H1 (cell line): ENCODE measurements at regions not wholly inside any gene's neighbourhood (a gene's known extent, or its start where the extent isn't known, plus 50 kb on each side); places are given as distances from the start of the nearest gene placed in this dataset.

Source experiments
- ATF3 ChIP-seq: IDR thresholded peaks from 2 replicates; pipeline ENCODE4 v1.6.1; 2011; ENCODE audit warnings: low read depth, mild to moderate bottlenecking, low read length; ENCODE audit not compliant: insufficient read depth
- BACH1 ChIP-seq: IDR thresholded peaks from 2 replicates; pipeline ENCODE4 v1.6.1; 2012; ENCODE audit warnings: low read length, improper control_type of control experiment
- CBX8 ChIP-seq: fragments of 300-800, 300-1000 bp; sonication (generic); IDR thresholded peaks from 2 replicates; pipeline ENCODE4 v1.7.1; 2016; ENCODE audit warnings: low read depth, low read length, borderline replicate concordance
- CHD1 ChIP-seq: IDR thresholded peaks from 2 replicates; pipeline ENCODE4 v1.6.1; 2012; ENCODE audit warnings: low read depth, low read length, improper control_type of control experiment
- CTCF ChIP-seq, 3 experiments: IDR thresholded peaks; 1 replicate in 2 of 3; 2 replicates in 1 of 3; pipeline versions ENCODE4 v1.5.1 to v1.6.1; 2011; ENCODE audit warnings: low read length in 3 of 3, mild to moderate bottlenecking in 3 of 3, inconsistent platforms in 2 of 3, low read depth in 1 of 3, moderate library complexity in 1 of 3; ENCODE audit not compliant: insufficient read depth in 1 of 3; ENCODE audit errors: control extremely low read depth in 1 of 3
- EGR1 ChIP-seq: IDR thresholded peaks from 2 replicates; pipeline ENCODE4 v1.6.1; 2011; ENCODE audit warnings: low read depth, low read length, borderline replicate concordance
- JUN ChIP-seq: IDR thresholded peaks from 2 replicates; pipeline ENCODE4 v1.6.1; 2011; ENCODE audit warnings: low read depth, mild to moderate bottlenecking, improper control_type of control experiment, low read length
- MAFK ChIP-seq: IDR thresholded peaks from 2 replicates; pipeline ENCODE4 v1.6.1; 2012; ENCODE audit warnings: low read depth, mild to moderate bottlenecking, improper control_type of control experiment, low read length
- POLR2A ChIP-seq, 2 experiments: IDR thresholded peaks; 1 replicate in 1 of 2; 2 replicates in 1 of 2; pipeline ENCODE4 v1.6.1; 2011; ENCODE audit warnings: low read depth in 2 of 2, low read length in 2 of 2, mild to moderate bottlenecking in 2 of 2; ENCODE audit errors: control extremely low read depth in 1 of 2
- POLR2AphosphoS5 ChIP-seq: IDR thresholded peaks from 2 replicates; pipeline ENCODE4 v1.6.1; 2011; ENCODE audit warnings: low read depth, low read length
- POU5F1 ChIP-seq: IDR thresholded peaks from 2 replicates; pipeline ENCODE4 v1.6.1; 2011; ENCODE audit warnings: low read depth, mild to moderate bottlenecking, low read length, moderate library complexity
- SRF ChIP-seq: IDR thresholded peaks from 2 replicates; pipeline ENCODE4 v1.6.1; 2011; ENCODE audit warnings: mild to moderate bottlenecking, low read depth, low read length, moderate library complexity

- TF ChIP-seq POLR2AphosphoS5 (no peak), BACH1 (no peak), EGR1 (no peak), CTCF (IDR thresholded peaks at IDR 0.05; ENCODE audit: control extremely low read depth in 1 of 3, insufficient read depth in 1 of 3, low read depth in 1 of 3, low read length in 3 of 3) (no peak), JUN (no peak), ATF3 (no peak), CHD1 (no peak), SRF (no peak), POLR2A (IDR thresholded peaks at IDR 0.05; ENCODE audit: control extremely low read depth in 1 of 2, low read depth in 2 of 2, low read length in 2 of 2) (no peak), CBX8 (no peak), MAFK (no peak), POU5F1 (no peak)
Observed at GRCh38 chr2:83578405-83578804, 880.7 kb downstream of the SUCLG1 start.
